ENCODE measurements at regions not wholly inside any gene's neighbourhood (a gene's known extent, or its start where the extent isn't known, plus 50 kb on each side); places are given as distances from the start of the nearest gene placed in this dataset.

DNA sequence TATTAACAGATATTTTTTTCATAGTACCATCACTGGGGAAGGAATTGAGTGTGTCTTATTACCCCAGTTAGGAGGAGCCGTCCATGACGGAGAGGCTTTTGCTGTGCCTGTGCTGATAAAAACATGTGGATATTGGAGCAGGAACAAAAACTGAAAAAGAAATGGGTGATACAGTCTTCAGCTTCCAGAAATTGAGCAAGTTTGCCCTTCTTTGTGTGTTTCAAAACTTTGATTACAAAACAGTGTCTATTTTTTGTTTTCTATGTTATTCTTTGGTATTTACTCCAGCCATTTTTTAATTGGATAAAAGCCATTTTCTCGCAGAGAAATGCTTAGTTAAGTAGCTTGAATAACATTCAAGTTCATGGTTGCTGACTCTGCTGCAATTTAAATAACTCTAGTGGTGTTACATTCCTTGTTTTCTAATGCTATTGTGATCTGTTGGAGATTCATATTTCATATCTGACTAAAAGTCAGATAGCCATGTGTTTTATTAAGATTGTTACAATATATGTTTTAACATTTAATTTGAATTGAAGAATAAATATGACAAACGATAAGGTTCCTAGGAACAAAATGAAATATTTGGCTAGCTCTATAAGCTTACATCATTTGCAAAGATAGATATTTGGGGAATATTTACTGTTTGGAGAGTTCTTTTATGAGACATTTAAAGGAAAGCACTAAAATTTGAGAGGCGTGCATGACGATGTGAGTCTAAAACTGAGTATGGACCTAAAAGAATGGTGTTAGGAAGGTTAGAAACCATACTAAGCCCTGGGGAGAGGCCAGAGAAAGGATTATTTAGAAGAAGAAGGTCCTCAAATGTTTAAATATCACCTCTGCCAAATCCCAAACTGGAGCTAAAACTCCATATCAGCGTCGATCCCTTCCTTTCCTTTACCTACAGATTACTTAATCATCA is 747.3 kb upstream of the CELF2 start:
- TF ChIP-seq CTCF (IDR thresholded peaks at IDR 0.05; ENCODE audit: extremely low read depth in 1 of 2, insufficient read depth in 1 of 2, low read depth in 1 of 2, low read length in 2 of 2): no peak
- TF ChIP-seq POLR2A (IDR thresholded peaks at IDR 0.05; ENCODE audit: low read depth, low read length): no peak
- TF ChIP-seq, protein P1, sequence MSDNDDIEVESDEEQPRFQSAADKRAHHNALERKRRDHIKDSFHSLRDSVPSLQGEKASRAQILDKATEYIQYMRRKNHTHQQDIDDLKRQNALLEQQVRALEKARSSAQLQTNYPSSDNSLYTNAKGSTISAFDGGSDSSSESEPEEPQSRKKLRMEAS (IDR thresholded peaks at IDR 0.05; ENCODE audit: insufficient read depth, insufficient read length): no peak
- TF ChIP-seq MYC (IDR thresholded peaks at IDR 0.05; ENCODE audit: low read depth, low read length): no peak
- TF ChIP-seq EZH2 (IDR thresholded peaks at IDR 0.05; ENCODE audit: borderline replicate concordance, low read depth, low read length, severe bottlenecking): no peak

All from endothelial cell of umbilical vein (primary cell).